Right atrium auricular region (tissue), 2 donors: ENCODE measurements at regions not wholly inside any gene's neighbourhood (a gene's known extent, or its start where the extent isn't known, plus 50 kb on each side); places are given as distances from the start of the nearest gene placed in this dataset.
"Not testable (repeated sequence)": the region's sequence is repeated elsewhere in the genome, so short reads cannot be mapped to it uniquely, and the experiment has no call there.

Experiments used
- DNase-seq: peaks from one replicate; pipeline ENCODE4 v3.0.0-alpha.2; 2019; ENCODE audit warnings: low spot score
- H3K27ac ChIP-seq, 2 donors: fragments of 200-600 bp; sonication (generic); 1 replicate in 1 of 2; 2 replicates in 1 of 2; pipeline ENCODE4 v1.5.1; 2016 to 2019
- H3K27me3 ChIP-seq, 2 donors: fragments of 200-600 bp; sonication (generic); one replicate each; pipeline versions ENCODE4 v1.5.1 to v1.6.0; 2017 to 2019
- H3K36me3 ChIP-seq: fragments of 200-600 bp; sonication (generic); one replicate; pipeline ENCODE4 v1.5.1; 2016
- H3K4me1 ChIP-seq, 2 donors: fragments of 200-600 bp; sonication (generic); one replicate each; pipeline versions ENCODE4 v1.5.1 to v1.6.0; 2017 to 2019
- H3K4me3 ChIP-seq, 2 donors: fragments of 200-600 bp; sonication (generic); 1 replicate in 1 of 2; 2 replicates in 1 of 2; pipeline ENCODE4 v1.5.1; 2017 to 2019; ENCODE audit warnings: mild to moderate bottlenecking in 1 of 2, moderate library complexity in 1 of 2
- H3K9me3 ChIP-seq, 2 donors: fragments of 200-600 bp; sonication (generic); one replicate each; pipeline ENCODE4 v1.5.1; 2019
- CTCF ChIP-seq, 2 donors: fragments of 200-600 bp; sonication (generic); IDR thresholded peaks; one replicate each; pipeline ENCODE4 v1.5.1; 2019; ENCODE audit warnings: antibody characterized with exemption in 2 of 2

- H3K36me3 ChIP-seq = no peaks in the 10 kb centered on the region
- H3K4me3 ChIP-seq = no peak overlapping the region
- H3K27ac ChIP-seq = no peak overlapping the region
- H3K27me3 ChIP-seq = no peaks in the 10 kb centered on the region
- peak; percentile 13 for DNase-seq
- H3K4me1 ChIP-seq = peaks cover 0 to under 1% of the 10 kb centered on the region in 2 donors
- no peak for TF ChIP-seq CTCF (IDR thresholded peaks at IDR 0.05)
- H3K9me3 ChIP-seq = peaks cover 0 to 18% of the 10 kb centered on the region in 2 donors
These were observed 179.2 kb upstream of the C14orf180 start for GRCh38 chr14:104400355-104400754.

- peak; percentile 43 for DNase-seq
- H3K27me3 ChIP-seq = no peaks in the 10 kb centered on the region
- no peak for TF ChIP-seq CTCF (IDR thresholded peaks at IDR 0.05)
These were observed 177.8 kb upstream of the C14orf180 start for GRCh38 chr14:104401785-104402184.

GRCh38 chr14:104402303-104402702 is 177.3 kb upstream of the C14orf180 start:
- H3K9me3 ChIP-seq = peaks cover 0 to 15% of the 10 kb centered on the region in 2 donors
- peak; percentile 13 for DNase-seq
- not testable (repeated sequence) for H3K27me3 ChIP-seq, H3K4me1 ChIP-seq, H3K4me3 ChIP-seq, H3K36me3 ChIP-seq, H3K27ac ChIP-seq

More at GRCh38 chr14:104401785-104402184, 177.8 kb upstream of the C14orf180 start:
- Histone ChIP-seq H3K36me3 (no peaks in the 10 kb centered on the region), H3K27ac (no peak overlapping the region), H3K4me1 (no peaks in the 10 kb centered on the region), H3K9me3 (peaks cover 0 to 18% of the 10 kb centered on the region in 2 donors), H3K4me3 (no peak overlapping the region)

- Histone ChIP-seq H3K27ac (no peak overlapping the region), H3K9me3 (peaks cover 0 to 5% of the 10 kb centered on the region in 2 donors), H3K4me1 (no peaks in the 10 kb centered on the region), H3K27me3 (no peaks in the 10 kb centered on the region), H3K36me3 (no peaks in the 10 kb centered on the region), H3K4me3 (no peak overlapping the region)
- TF ChIP-seq CTCF (IDR thresholded peaks at IDR 0.05) = no peak
- peak; percentile 40 for DNase-seq
These were observed 175.9 kb upstream of the C14orf180 start for GRCh38 chr14:104403421-104404220.

GRCh38 chr14:104404922-104405321 is 174.6 kb upstream of the C14orf180 start:
- peak; percentile 30 for DNase-seq
- no peaks in the 10 kb centered on the region for H3K27me3 ChIP-seq
- H3K4me1 ChIP-seq = no peaks in the 10 kb centered on the region
- H3K36me3 ChIP-seq = no peaks in the 10 kb centered on the region
- H3K9me3 ChIP-seq = peaks cover 0 to 12% of the 10 kb centered on the region in 2 donors
- H3K27ac ChIP-seq = no peak overlapping the region
- no peak overlapping the region for H3K4me3 ChIP-seq
- no peak for TF ChIP-seq CTCF (IDR thresholded peaks at IDR 0.05)

- peaks cover 0 to 12% of the 10 kb centered on the region in 2 donors for H3K9me3 ChIP-seq
- DNase-seq = peak; percentile 54
These were observed 174.0 kb upstream of the C14orf180 start for GRCh38 chr14:104405360-104406226.

More at GRCh38 chr14:104405360-104406226, 174.0 kb upstream of the C14orf180 start:
- H3K4me3 ChIP-seq = no peak overlapping the region
- no peak for TF ChIP-seq CTCF (IDR thresholded peaks at IDR 0.05)
- no peak overlapping the region for H3K27ac ChIP-seq
- H3K4me1 ChIP-seq = no peaks in the 10 kb centered on the region
- H3K27me3 ChIP-seq = no peaks in the 10 kb centered on the region
- no peaks in the 10 kb centered on the region for H3K36me3 ChIP-seq
